ENCODE measurements at regions not wholly inside any gene's neighbourhood (a gene's known extent, or its start where the extent isn't known, plus 50 kb on each side); places are given as distances from the start of the nearest gene placed in this dataset.
A peak's percentile ranks its signal among the peaks of the same experiment; 100 is the strongest.

DNA sequence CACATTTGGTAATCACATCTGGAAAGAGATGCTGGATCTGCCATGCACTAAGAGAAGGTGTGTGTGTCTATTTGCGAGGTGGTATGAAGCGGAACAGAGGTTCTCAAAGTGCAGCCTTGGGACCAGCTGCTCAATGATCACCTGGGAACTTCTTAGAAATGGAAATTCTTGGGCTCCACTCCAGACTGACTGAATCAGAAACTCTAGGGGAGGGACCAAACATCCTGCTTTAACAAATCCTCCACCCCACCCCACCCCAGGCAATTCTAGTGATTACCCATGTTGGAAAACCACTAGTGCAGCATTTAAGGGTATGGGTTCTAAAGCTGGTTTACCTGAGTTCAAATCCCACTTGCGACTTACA is 143.9 kb upstream of the JUN start:
- intact Hi-C loops (cut with DNase I): no loop called here
- TF ChIP-seq, protein P1, sequence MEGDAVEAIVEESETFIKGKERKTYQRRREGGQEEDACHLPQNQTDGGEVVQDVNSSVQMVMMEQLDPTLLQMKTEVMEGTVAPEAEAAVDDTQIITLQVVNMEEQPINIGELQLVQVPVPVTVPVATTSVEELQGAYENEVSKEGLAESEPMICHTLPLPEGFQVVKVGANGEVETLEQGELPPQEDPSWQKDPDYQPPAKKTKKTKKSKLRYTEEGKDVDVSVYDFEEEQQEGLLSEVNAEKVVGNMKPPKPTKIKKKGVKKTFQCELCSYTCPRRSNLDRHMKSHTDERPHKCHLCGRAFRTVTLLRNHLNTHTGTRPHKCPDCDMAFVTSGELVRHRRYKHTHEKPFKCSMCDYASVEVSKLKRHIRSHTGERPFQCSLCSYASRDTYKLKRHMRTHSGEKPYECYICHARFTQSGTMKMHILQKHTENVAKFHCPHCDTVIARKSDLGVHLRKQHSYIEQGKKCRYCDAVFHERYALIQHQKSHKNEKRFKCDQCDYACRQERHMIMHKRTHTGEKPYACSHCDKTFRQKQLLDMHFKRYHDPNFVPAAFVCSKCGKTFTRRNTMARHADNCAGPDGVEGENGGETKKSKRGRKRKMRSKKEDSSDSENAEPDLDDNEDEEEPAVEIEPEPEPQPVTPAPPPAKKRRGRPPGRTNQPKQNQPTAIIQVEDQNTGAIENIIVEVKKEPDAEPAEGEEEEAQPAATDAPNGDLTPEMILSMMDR (IDR thresholded peaks at IDR 0.05): no peak

DNA sequence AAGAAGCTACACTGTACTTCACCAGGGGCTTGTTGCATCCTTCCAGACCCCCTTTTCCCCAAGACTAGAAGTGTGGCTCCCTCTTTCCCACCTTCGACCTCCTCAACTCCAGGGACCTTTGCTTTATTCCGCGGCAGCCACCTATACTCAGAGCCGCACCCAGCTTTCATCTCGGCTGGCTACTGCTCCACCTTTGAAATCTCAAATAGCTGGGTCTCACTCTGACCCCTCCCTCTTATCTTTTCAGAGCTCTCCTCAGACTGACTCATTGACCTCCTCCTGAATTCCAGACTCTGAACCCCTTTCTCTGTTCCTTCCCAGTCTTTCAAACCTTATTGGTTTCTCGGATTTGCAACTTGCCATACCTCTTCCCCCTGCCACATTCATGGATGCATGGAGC is 144.7 kb upstream of the JUN start:
- no peak for DNase-seq (ENCODE audit: low spot score in 2 of 2)
- intact Hi-C loops (cut with DNase I): no loop called here
- Histone ChIP-seq H3K9me3 (no peaks in the 10 kb centered on the region), H3K27me3 (no peaks in the 10 kb centered on the region), H3K4me1 (peaks cover 0 to 5% of the 10 kb centered on the region in 2 donors), H3K4me3 (no peak overlapping the region), H3K36me3 (no peaks in the 10 kb centered on the region), H3K27ac (no peak overlapping the region)
- TF ChIP-seq, protein P1 (IDR thresholded peaks at IDR 0.05): no peak

More for the DNA sequence above, 143.9 kb upstream of the JUN start:
- no peaks in the 10 kb centered on the region for H3K27me3 ChIP-seq
- H3K4me1 ChIP-seq: no peaks in the 10 kb centered on the region
- no peak for DNase-seq (ENCODE audit: low spot score in 2 of 2)
- no peak overlapping the region for H3K27ac ChIP-seq
- no peak overlapping the region for H3K4me3 ChIP-seq
- no peaks in the 10 kb centered on the region for H3K36me3 ChIP-seq
- no peaks in the 10 kb centered on the region for H3K9me3 ChIP-seq

DNA sequence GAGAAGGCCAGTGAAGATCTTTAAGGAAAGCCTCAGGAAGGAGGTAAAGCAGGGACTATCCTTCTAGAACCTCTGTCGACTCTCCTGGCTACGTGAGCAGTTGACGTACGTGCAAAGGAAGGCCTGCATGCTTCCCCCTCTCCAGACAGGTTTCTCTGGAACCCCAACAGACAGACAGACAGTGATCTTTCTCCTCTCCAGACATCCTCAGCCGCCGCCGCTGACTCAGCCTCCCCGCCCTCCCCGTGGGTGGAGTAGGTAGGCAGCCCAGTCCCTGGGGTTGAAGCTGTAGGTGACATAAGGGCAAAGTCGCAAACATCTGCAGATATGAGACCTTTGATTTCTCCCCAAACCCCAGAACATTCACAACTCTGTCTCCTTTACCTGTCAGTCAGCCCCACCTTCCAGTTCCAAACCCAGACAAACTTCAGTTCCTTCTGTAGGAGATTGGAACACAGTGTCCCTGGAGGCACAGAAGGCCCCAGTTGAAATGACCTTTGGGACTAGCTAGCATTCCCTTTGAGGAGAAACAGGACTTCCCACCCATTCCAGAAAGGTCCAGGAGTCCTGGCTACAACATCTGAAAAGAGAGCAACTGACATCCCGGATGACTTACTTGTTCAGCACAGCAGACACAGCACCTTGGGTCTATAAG is 146.0 kb upstream of the JUN start:
- no peaks in the 10 kb centered on the region for H3K9me3 ChIP-seq
- H3K4me1 ChIP-seq: peaks cover 0 to 5% of the 10 kb centered on the region in 2 donors
- DNase-seq (ENCODE audit: low spot score in 2 of 2): no peak
- intact Hi-C loops (cut with DNase I): no loop called here
- no peak overlapping the region for H3K4me3 ChIP-seq
- H3K36me3 ChIP-seq: no peaks in the 10 kb centered on the region
- TF ChIP-seq, protein P1 (IDR thresholded peaks at IDR 0.05): no peak
- no peak overlapping the region for H3K27ac ChIP-seq
- H3K27me3 ChIP-seq: no peaks in the 10 kb centered on the region

DNA sequence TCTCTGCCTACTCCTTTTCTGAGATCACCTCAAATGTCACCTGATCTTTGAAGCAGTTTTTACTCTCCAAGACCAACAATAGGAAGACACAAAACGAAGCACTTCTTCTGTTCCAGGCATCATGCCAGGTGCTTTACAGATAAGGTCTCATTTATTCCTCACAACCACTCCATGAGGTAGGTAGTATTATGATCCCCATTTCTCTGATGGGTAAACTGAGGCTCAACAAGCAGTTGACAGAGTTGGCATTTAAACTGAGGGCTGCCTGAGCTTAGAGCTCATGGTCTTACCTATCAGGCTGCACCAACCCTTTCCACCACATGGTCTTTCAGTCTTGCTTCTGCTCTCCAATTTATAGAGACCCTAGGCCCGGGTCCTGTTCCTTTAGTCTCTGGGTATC is 147.2 kb upstream of the JUN start:
- intact Hi-C loops (cut with DNase I): no loop called here
- peaks cover 0 to 5% of the 10 kb centered on the region in 2 donors for H3K4me1 ChIP-seq
- no peaks in the 10 kb centered on the region for H3K9me3 ChIP-seq
- DNase-seq (ENCODE audit: low spot score in 2 of 2): no peak
- TF ChIP-seq, protein P1 (IDR thresholded peaks at IDR 0.05): no peak
- H3K4me3 ChIP-seq: no peak overlapping the region
- no peaks in the 10 kb centered on the region for H3K27me3 ChIP-seq
- no peaks in the 10 kb centered on the region for H3K36me3 ChIP-seq
- H3K27ac ChIP-seq: no peak overlapping the region

- Histone ChIP-seq H3K9me3 (no peaks in the 10 kb centered on the region), H3K4me1 (peaks cover 0 to 5% of the 10 kb centered on the region in 2 donors), H3K27me3 (no peaks in the 10 kb centered on the region), H3K36me3 (no peaks in the 10 kb centered on the region), H3K4me3 (no peak overlapping the region), H3K27ac (peak overlapping the region in 1 of 2 donors; percentile 39)
- DNase-seq (ENCODE audit: low spot score in 2 of 2): no peak
- TF ChIP-seq, protein P1 (IDR thresholded peaks at IDR 0.05): no peak
- intact Hi-C loops (cut with DNase I): no loop called here
Observed at GRCh38 chr1:58931756-58932155, 147.9 kb upstream of the JUN start.

Measured in ascending aorta (tissue), 2 donors.